IPS-20b (cell line): ENCODE measurements at regions not wholly inside any gene's neighbourhood (a gene's known extent, or its start where the extent isn't known, plus 50 kb on each side); places are given as distances from the start of the nearest gene placed in this dataset.
"Not testable (repeated sequence)": the region's sequence is repeated elsewhere in the genome, so short reads cannot be mapped to it uniquely, and the experiment has no call there.

Source experiments
- H3K27ac ChIP-seq: one replicate; pipeline ENCODE4 v1.5.1; 2013; ENCODE audit warnings: low read length
- H3K27me3 ChIP-seq: 2 replicates; pipeline ENCODE4 v1.6.1; 2013; ENCODE audit warnings: mild to moderate bottlenecking, low read length, inconsistent platforms; ENCODE audit not compliant: insufficient read depth
- H3K36me3 ChIP-seq: 2 replicates; pipeline ENCODE4 v1.6.1; 2013; ENCODE audit warnings: low read depth, mild to moderate bottlenecking, inconsistent platforms, low read length, moderate library complexity; ENCODE audit not compliant: insufficient read depth
- H3K4me1 ChIP-seq: 2 replicates; pipeline ENCODE4 v1.6.1; 2013; ENCODE audit warnings: mild to moderate bottlenecking, control low read depth, inconsistent platforms, low read length, moderate library complexity; ENCODE audit not compliant: insufficient read depth
- H3K4me3 ChIP-seq: 2 replicates; pipeline ENCODE4 v1.5.1; 2013; ENCODE audit warnings: mild to moderate bottlenecking, low read length, inconsistent platforms
- H3K9ac ChIP-seq: 2 replicates; pipeline ENCODE4 v1.6.1; 2013; ENCODE audit warnings: low read depth, mild to moderate bottlenecking, inconsistent platforms, low read length, moderate library complexity
- H3K9me3 ChIP-seq: 2 replicates; pipeline ENCODE4 v1.6.1; 2013; ENCODE audit warnings: mild to moderate bottlenecking, low read depth, low read length, inconsistent platforms; ENCODE audit not compliant: insufficient read depth

GRCh38 chr11:122413677-122414076 lies 241.8 kb upstream of the UBASH3B start:
- no peak overlapping the region for H3K4me3 ChIP-seq
- H3K4me1 ChIP-seq: peaks cover 19% of the 10 kb centered on the region; the same call in 1 of the 2 replicates
- no peak overlapping the region for H3K27ac ChIP-seq
- H3K9ac ChIP-seq: no peak overlapping the region
- H3K27me3 ChIP-seq: no peaks in the 10 kb centered on the region
- no peaks in the 10 kb centered on the region for H3K36me3 ChIP-seq
- H3K9me3 ChIP-seq: peaks cover 11% of the 10 kb centered on the region; the same call in 1 of the 2 replicates

- H3K36me3 ChIP-seq: no peaks in the 10 kb centered on the region
- H3K4me1 ChIP-seq: peaks cover 19% of the 10 kb centered on the region; the same call in 1 of the 2 replicates
- H3K27ac ChIP-seq: no peak overlapping the region
- H3K4me3 ChIP-seq: no peak overlapping the region
- no peak overlapping the region for H3K9ac ChIP-seq
- peaks cover 11% of the 10 kb centered on the region; the same call in 1 of the 2 replicates for H3K9me3 ChIP-seq
- H3K27me3 ChIP-seq: no peaks in the 10 kb centered on the region
Measured at GRCh38 chr11:122412581-122412980, 242.9 kb upstream of the UBASH3B start.

GRCh38 chr11:122406466-122406865 lies 249.1 kb upstream of the UBASH3B start:
- Histone ChIP-seq H3K4me1 (peaks cover 7% of the 10 kb centered on the region; the same call in 1 of the 2 replicates), H3K27ac (no peak overlapping the region), H3K36me3 (no peaks in the 10 kb centered on the region), H3K4me3 (no peak overlapping the region), H3K9ac (no peak overlapping the region), H3K27me3 (no peaks in the 10 kb centered on the region), H3K9me3 (no peaks in the 10 kb centered on the region)

- H3K9me3 ChIP-seq: no peaks in the 10 kb centered on the region
- H3K36me3 ChIP-seq: no peaks in the 10 kb centered on the region
- peaks cover 6% of the 10 kb centered on the region; the same call in 1 of the 2 replicates for H3K4me1 ChIP-seq
- no peak overlapping the region for H3K4me3 ChIP-seq
- H3K27ac ChIP-seq: no peak overlapping the region
- no peak overlapping the region for H3K9ac ChIP-seq
- H3K27me3 ChIP-seq: no peaks in the 10 kb centered on the region
Measured at GRCh38 chr11:122405547-122406341, 249.8 kb upstream of the UBASH3B start.

GRCh38 chr11:122404571-122404970 lies 251.0 kb upstream of the UBASH3B start:
- Histone ChIP-seq H3K4me3 (no peak overlapping the region), H3K9ac (no peak overlapping the region), H3K27ac (no peak overlapping the region), H3K36me3 (no peaks in the 10 kb centered on the region), H3K27me3 (no peaks in the 10 kb centered on the region), H3K4me1 (no peaks in the 10 kb centered on the region), H3K9me3 (no peaks in the 10 kb centered on the region)

- not testable (repeated sequence) for H3K27me3 ChIP-seq, H3K36me3 ChIP-seq, H3K4me3 ChIP-seq, H3K9me3 ChIP-seq, H3K9ac ChIP-seq, H3K27ac ChIP-seq, H3K4me1 ChIP-seq
Measured at GRCh38 chr11:122401581-122401980, 253.9 kb upstream of the UBASH3B start.

- Histone ChIP-seq H3K4me3 (no peak overlapping the region), H3K9ac (no peak overlapping the region), H3K36me3 (no peaks in the 10 kb centered on the region), H3K9me3 (no peaks in the 10 kb centered on the region), H3K27me3 (no peaks in the 10 kb centered on the region), H3K27ac (no peak overlapping the region), H3K4me1 (no peaks in the 10 kb centered on the region)
Measured at GRCh38 chr11:122399375-122399774, 256.1 kb upstream of the UBASH3B start.

GRCh38 chr11:122398851-122399250 lies 256.7 kb upstream of the UBASH3B start:
- H3K4me3 ChIP-seq: no peak overlapping the region
- no peaks in the 10 kb centered on the region for H3K27me3 ChIP-seq
- H3K9ac ChIP-seq: no peak overlapping the region
- no peaks in the 10 kb centered on the region for H3K9me3 ChIP-seq
- H3K4me1 ChIP-seq: no peaks in the 10 kb centered on the region
- H3K36me3 ChIP-seq: no peaks in the 10 kb centered on the region
- H3K27ac ChIP-seq: no peak overlapping the region

GRCh38 chr11:122398167-122398566 lies 257.4 kb upstream of the UBASH3B start:
- no peaks in the 10 kb centered on the region for H3K36me3 ChIP-seq
- no peaks in the 10 kb centered on the region for H3K9me3 ChIP-seq
- no peak overlapping the region for H3K4me3 ChIP-seq
- H3K4me1 ChIP-seq: no peaks in the 10 kb centered on the region
- H3K27me3 ChIP-seq: no peaks in the 10 kb centered on the region
- no peak overlapping the region for H3K27ac ChIP-seq
- H3K9ac ChIP-seq: no peak overlapping the region

GRCh38 chr11:122395282-122395681 lies 260.2 kb upstream of the UBASH3B start:
- no peak overlapping the region for H3K4me3 ChIP-seq
- no peak overlapping the region for H3K9ac ChIP-seq
- no peaks in the 10 kb centered on the region for H3K27me3 ChIP-seq
- H3K36me3 ChIP-seq: no peaks in the 10 kb centered on the region
- H3K27ac ChIP-seq: no peak overlapping the region
- no peaks in the 10 kb centered on the region for H3K4me1 ChIP-seq
- no peaks in the 10 kb centered on the region for H3K9me3 ChIP-seq

- H3K36me3 ChIP-seq: no peaks in the 10 kb centered on the region
- H3K4me1 ChIP-seq: no peaks in the 10 kb centered on the region
- no peak overlapping the region for H3K9ac ChIP-seq
- H3K9me3 ChIP-seq: no peaks in the 10 kb centered on the region
- H3K27ac ChIP-seq: no peak overlapping the region
- H3K4me3 ChIP-seq: no peak overlapping the region
- H3K27me3 ChIP-seq: no peaks in the 10 kb centered on the region
Measured at GRCh38 chr11:122394313-122394712, 261.2 kb upstream of the UBASH3B start.

- Histone ChIP-seq H3K27me3 (no peaks in the 10 kb centered on the region), H3K4me1 (no peaks in the 10 kb centered on the region)
Measured at GRCh38 chr11:122393209-122393860, 262.2 kb upstream of the UBASH3B start.

More at GRCh38 chr11:122393209-122393860, 262.2 kb upstream of the UBASH3B start:
- no peaks in the 10 kb centered on the region for H3K9me3 ChIP-seq
- no peak overlapping the region for H3K27ac ChIP-seq
- no peaks in the 10 kb centered on the region for H3K36me3 ChIP-seq
- H3K4me3 ChIP-seq: no peak overlapping the region
- no peak overlapping the region for H3K9ac ChIP-seq
